ENCODE measurements at regions not wholly inside any gene's neighbourhood (a gene's known extent, or its start where the extent isn't known, plus 50 kb on each side); places are given as distances from the start of the nearest gene placed in this dataset.

- no peak overlapping the region for H3K4me3 ChIP-seq (ENCODE audit: low read length)
- H3K27ac ChIP-seq (ENCODE audit: low read depth, low read length) = no peak overlapping the region
- peaks cover 13% of the 10 kb centered on the region for H3K27me3 ChIP-seq (ENCODE audit: control insufficient read depth, low read length)
- no peaks in the 10 kb centered on the region for H3K79me2 ChIP-seq (ENCODE audit: control insufficient read depth, low read length)
- no peaks in the 10 kb centered on the region for H3K9me2 ChIP-seq (replicated peaks; ENCODE audit: control insufficient read depth, low read length)
- no peak overlapping the region for H3K4me2 ChIP-seq (ENCODE audit: low read length)
- H3K4me1 ChIP-seq (ENCODE audit: control insufficient read depth, low read length) = no peaks in the 10 kb centered on the region
- no peaks in the 10 kb centered on the region for H3K36me3 ChIP-seq (ENCODE audit: control insufficient read depth, low read length)
- no peaks in the 10 kb centered on the region for H4K20me1 ChIP-seq (ENCODE audit: control insufficient read depth, insufficient read depth, low read depth, low read length)
- no peaks in the 10 kb centered on the region for H3F3A ChIP-seq (ENCODE audit: control insufficient read depth, insufficient read depth)
- TF ChIP-seq CTCF (IDR thresholded peaks at IDR 0.05; ENCODE audit: low read depth, low read length, poor library complexity, severe bottlenecking) = no peak
- TF ChIP-seq EZH2phosphoT487 (IDR thresholded peaks at IDR 0.05; ENCODE audit: borderline replicate concordance, low read length) = no peak
- H3K9me3 ChIP-seq (ENCODE audit: control insufficient read depth, insufficient read depth, low read length) = no peaks in the 10 kb centered on the region
Observed at GRCh38 chr10:28248092-28248491, 54.8 kb downstream of the MPP7 start.

GRCh38 chr10:28246023-28246422 is 56.8 kb downstream of the MPP7 start:
- Histone ChIP-seq H4K20me1 (ENCODE audit: control insufficient read depth, insufficient read depth, low read depth, low read length) (no peaks in the 10 kb centered on the region), H3K9me2 (replicated peaks; ENCODE audit: control insufficient read depth, low read length) (no peaks in the 10 kb centered on the region), H3K36me3 (ENCODE audit: control insufficient read depth, low read length) (no peaks in the 10 kb centered on the region), H3K27me3 (ENCODE audit: control insufficient read depth, low read length) (peaks cover 13% of the 10 kb centered on the region), H3F3A (ENCODE audit: control insufficient read depth, insufficient read depth) (no peaks in the 10 kb centered on the region), H3K4me2 (ENCODE audit: low read length) (no peak overlapping the region), H3K79me2 (ENCODE audit: control insufficient read depth, low read length) (no peaks in the 10 kb centered on the region), H3K9me3 (ENCODE audit: control insufficient read depth, insufficient read depth, low read length) (no peaks in the 10 kb centered on the region), H3K4me3 (ENCODE audit: low read length) (no peak overlapping the region), H3K27ac (ENCODE audit: low read depth, low read length) (no peak overlapping the region), H3K4me1 (ENCODE audit: control insufficient read depth, low read length) (no peaks in the 10 kb centered on the region)
- TF ChIP-seq EZH2phosphoT487 (IDR thresholded peaks at IDR 0.05; ENCODE audit: borderline replicate concordance, low read length) = no peak
- no peak for TF ChIP-seq CTCF (IDR thresholded peaks at IDR 0.05; ENCODE audit: low read depth, low read length, poor library complexity, severe bottlenecking)

- Histone ChIP-seq H3K4me1 (ENCODE audit: control insufficient read depth, low read length) (no peaks in the 10 kb centered on the region), H3K27ac (ENCODE audit: low read depth, low read length) (no peak overlapping the region), H3K79me2 (ENCODE audit: control insufficient read depth, low read length) (no peaks in the 10 kb centered on the region), H3K9me2 (replicated peaks; ENCODE audit: control insufficient read depth, low read length) (no peaks in the 10 kb centered on the region), H3K27me3 (ENCODE audit: control insufficient read depth, low read length) (peaks cover 13% of the 10 kb centered on the region), H3K4me3 (ENCODE audit: low read length) (no peak overlapping the region), H3K36me3 (ENCODE audit: control insufficient read depth, low read length) (no peaks in the 10 kb centered on the region), H4K20me1 (ENCODE audit: control insufficient read depth, insufficient read depth, low read depth, low read length) (no peaks in the 10 kb centered on the region), H3F3A (ENCODE audit: control insufficient read depth, insufficient read depth) (no peaks in the 10 kb centered on the region), H3K4me2 (ENCODE audit: low read length) (no peak overlapping the region), H3K9me3 (ENCODE audit: control insufficient read depth, insufficient read depth, low read length) (no peaks in the 10 kb centered on the region)
- TF ChIP-seq CTCF (IDR thresholded peaks at IDR 0.05; ENCODE audit: low read depth, low read length, poor library complexity, severe bottlenecking) (no peak), EZH2phosphoT487 (IDR thresholded peaks at IDR 0.05; ENCODE audit: borderline replicate concordance, low read length) (no peak)
Observed at GRCh38 chr10:28243923-28244322, 58.9 kb downstream of the MPP7 start.
